Endothelial cell of umbilical vein (primary cell): ENCODE measurements at regions not wholly inside any gene's neighbourhood (a gene's known extent, or its start where the extent isn't known, plus 50 kb on each side); places are given as distances from the start of the nearest gene placed in this dataset.

Experiments used
- CTCF ChIP-seq, 2 donors: IDR thresholded peaks; 1 replicate in 1 of 2; 2 replicates in 1 of 2; pipeline ENCODE4 v1.5.1; 2011; ENCODE audit warnings: low read length in 2 of 2, mild to moderate bottlenecking in 2 of 2, moderate library complexity in 2 of 2, control low read depth in 1 of 2, inconsistent platforms in 1 of 2, low read depth in 1 of 2; ENCODE audit not compliant: insufficient read depth in 1 of 2; ENCODE audit errors: extremely low read depth in 1 of 2
- EZH2 ChIP-seq: IDR thresholded peaks from 2 replicates; pipeline ENCODE4 v1.6.1; 2012; ENCODE audit warnings: borderline replicate concordance, low read depth, mild to moderate bottlenecking, moderate library complexity, low read length, inconsistent platforms; ENCODE audit not compliant: severe bottlenecking
- FOS ChIP-seq: IDR thresholded peaks from 2 replicates; pipeline ENCODE4 v1.6.1; 2011; ENCODE audit warnings: mild to moderate bottlenecking, low read length, moderate library complexity, borderline replicate concordance; ENCODE audit not compliant: insufficient read depth
- GATA2 ChIP-seq: IDR thresholded peaks from 2 replicates; pipeline ENCODE4 v1.7.0; 2011; ENCODE audit warnings: low read depth, mild to moderate bottlenecking, moderate library complexity, mixed read lengths, low read length; ENCODE audit not compliant: insufficient read length, insufficient read depth
- POLR2A ChIP-seq: IDR thresholded peaks from 2 replicates; pipeline ENCODE4 v1.6.1; 2012; ENCODE audit warnings: low read depth, mild to moderate bottlenecking, control low read depth, low read length
- POLR2AphosphoS5 ChIP-seq: IDR thresholded peaks from 2 replicates; pipeline ENCODE4 v1.6.1; 2012; ENCODE audit warnings: low read depth, mild to moderate bottlenecking, control low read depth, low read length, moderate library complexity; ENCODE audit not compliant: insufficient read depth

DNA sequence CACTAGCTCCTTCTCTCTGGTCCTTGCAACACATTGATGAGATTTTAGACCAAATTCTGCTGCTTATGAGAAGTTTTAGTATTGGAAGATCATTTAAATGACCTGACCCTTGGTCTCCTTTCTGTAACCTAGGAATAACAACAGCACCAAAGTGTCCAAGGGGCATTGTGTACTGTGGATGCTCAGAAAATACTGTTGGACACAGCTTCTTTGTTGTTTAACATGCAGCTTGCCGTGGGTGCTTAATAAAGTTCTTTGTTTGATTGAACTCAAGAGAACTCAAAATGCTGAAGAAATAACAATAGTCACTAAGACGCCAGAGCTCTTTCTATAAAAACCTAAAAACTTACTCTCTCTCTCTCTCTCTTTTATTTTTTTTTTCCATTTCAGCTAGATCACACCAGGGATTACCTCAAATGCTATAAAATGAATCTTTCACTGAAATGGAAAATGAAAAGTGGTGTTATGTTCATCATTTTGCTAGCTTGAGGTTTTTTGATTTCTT lies 548.9 kb upstream of the CDH8 start:
- TF ChIP-seq CTCF (IDR thresholded peaks at IDR 0.05; ENCODE audit: extremely low read depth in 1 of 2, insufficient read depth in 1 of 2, low read depth in 1 of 2, low read length in 2 of 2) (no peak), POLR2A (no peak), POLR2AphosphoS5 (no peak), EZH2 (no peak), FOS (no peak), GATA2 (no peak)
